COR-L47 (cell line): ENCODE measurements at regions not wholly inside any gene's neighbourhood (a gene's known extent, or its start where the extent isn't known, plus 50 kb on each side); places are given as distances from the start of the nearest gene placed in this dataset.
"Not testable (repeated sequence)": the region's sequence is repeated elsewhere in the genome, so short reads cannot be mapped to it uniquely, and the experiment has no call there.

Experiments used
- DNase-seq: peaks from one replicate; lab custom pipeline; 2025; lab: John Stamatoyannopoulos, UW

DNA sequence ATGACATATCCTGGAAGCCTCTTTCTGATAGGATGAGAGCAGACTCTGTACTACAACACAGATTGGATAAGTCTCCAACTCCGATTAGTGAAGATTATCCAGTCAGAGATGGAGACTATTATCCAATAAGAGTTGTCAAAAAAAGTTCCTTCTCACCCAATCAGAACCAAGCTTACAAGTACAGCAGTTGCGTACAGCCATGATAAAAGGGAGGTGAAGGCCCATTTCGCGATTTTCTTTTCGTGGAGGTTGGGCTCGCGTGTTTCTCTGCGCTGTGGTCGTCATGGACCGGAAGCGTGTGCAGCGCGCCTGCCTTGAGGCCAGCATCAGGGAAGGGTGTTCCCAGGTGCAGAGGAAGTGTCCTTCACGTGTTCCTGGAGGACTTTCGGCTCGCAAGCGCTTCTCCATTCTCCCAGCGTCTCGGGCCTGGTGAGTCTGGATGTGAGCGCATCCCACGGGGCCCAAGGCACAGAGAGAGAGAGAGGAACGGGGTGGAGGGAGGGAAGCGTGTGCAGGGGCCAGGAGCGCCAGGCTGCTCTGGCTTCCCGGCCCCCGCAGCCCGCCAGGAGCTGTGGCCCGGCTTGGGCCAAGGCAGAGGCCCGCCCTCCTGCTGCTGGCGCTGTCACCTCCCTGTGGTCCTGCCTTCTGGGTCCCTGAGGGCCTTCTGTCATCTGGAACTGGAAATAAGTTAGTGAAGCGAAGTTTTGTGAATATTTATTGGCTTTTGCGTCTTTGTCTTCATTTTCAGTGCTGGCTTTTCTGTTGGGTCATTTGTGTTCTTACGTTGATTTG lies 53.9 kb downstream of the CDRT15L2 start:
- DNase-seq: not testable (repeated sequence)

DNA sequence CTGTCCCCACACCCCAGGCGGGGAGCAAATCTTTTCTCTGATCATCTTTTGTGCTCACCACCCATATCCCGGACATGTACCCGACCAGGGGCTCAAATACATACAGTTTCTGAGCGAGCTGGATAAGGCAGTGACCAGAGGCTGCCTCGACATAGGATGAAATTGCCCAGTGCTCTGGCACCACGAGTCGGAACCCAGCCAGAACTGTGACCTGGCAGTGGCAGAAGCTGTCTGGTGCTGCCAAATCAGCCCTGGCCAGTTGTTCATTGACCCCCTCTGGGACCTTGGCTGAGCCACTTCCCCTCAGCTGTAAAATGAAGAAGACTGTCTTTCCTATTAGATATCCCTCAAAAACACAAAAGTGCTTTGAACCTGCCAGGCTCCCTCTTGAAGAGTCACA lies 60.6 kb downstream of the CDRT15L2 start:
- DNase-seq: not testable (repeated sequence)

- not testable (repeated sequence) for DNase-seq
Observed at GRCh38 chr17:20646661-20647272, 67.2 kb downstream of the CDRT15L2 start.

- DNase-seq: not testable (repeated sequence)
Observed at GRCh38 chr17:20649097-20649767, 69.7 kb downstream of the CDRT15L2 start.

- not testable (repeated sequence) for DNase-seq
Observed at GRCh38 chr17:20651022-20651421, 71.5 kb downstream of the CDRT15L2 start.

GRCh38 chr17:20651736-20652135 lies 72.2 kb downstream of the CDRT15L2 start:
- DNase-seq: not testable (repeated sequence)

GRCh38 chr17:20653391-20653790 lies 73.9 kb downstream of the CDRT15L2 start:
- DNase-seq: not testable (repeated sequence)

GRCh38 chr17:20654114-20654513 lies 74.6 kb downstream of the CDRT15L2 start:
- not testable (repeated sequence) for DNase-seq

- not testable (repeated sequence) for DNase-seq
Observed at GRCh38 chr17:20654575-20654974, 75.1 kb downstream of the CDRT15L2 start.

DNA sequence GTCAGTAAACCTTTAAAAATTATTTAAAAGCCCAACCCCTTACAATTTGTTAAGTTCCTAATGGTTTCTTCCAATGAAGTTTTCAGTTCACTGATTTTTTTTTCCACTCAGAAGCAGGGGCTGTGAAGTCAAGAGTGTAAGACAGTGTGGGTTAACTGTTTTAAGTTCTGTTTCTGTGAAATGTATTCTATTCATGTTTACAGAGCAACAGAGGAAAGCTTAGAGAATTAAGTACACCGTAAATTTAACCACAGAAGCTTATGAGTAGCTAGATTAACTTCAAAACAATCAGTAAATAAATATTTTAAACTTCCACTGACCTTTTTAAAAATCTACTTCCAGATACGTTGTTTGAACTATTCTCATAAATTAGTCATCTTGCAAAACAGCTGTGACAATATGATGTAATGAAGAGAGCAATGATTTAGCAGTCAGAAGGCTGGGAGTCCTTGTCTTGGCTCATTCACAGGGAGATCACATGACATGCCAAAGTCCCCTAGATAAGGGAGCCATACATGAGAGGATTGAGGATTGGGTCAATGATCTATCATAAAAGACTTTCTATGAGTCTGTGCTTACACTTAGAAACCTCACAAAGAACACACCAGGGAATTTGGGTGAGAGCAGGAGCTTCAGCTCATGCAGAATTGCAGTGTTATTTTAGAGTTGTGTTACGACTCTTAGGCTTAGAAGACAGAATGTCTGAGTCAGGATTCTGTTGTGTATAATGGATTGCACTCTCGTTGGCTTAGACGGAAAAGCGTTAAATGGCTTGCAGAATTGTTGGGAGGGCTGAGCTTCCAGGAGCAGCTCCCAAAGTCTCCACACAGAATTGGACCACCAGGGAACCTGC lies 85.8 kb downstream of the CDRT15L2 start:
- not testable (repeated sequence) for DNase-seq

DNA sequence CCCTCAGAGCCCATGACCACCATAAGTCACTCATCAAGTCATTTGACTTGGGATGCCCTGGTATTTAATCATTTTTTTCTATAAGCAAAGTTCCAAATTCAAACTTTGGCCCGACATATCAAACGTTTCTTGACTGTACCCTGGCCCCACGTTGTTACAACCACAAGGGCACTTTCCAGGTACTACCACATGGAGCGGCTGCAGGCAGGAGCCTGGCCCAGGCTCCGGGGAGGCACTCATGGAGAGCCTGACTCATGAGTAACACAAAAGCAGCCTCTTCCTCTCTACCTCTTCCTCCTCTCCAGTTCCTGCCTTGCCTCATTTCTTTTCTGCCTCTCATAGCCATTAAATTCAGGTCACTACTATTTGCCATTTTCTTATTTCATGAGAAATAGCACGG lies 87.2 kb downstream of the CDRT15L2 start:
- not testable (repeated sequence) for DNase-seq

DNA sequence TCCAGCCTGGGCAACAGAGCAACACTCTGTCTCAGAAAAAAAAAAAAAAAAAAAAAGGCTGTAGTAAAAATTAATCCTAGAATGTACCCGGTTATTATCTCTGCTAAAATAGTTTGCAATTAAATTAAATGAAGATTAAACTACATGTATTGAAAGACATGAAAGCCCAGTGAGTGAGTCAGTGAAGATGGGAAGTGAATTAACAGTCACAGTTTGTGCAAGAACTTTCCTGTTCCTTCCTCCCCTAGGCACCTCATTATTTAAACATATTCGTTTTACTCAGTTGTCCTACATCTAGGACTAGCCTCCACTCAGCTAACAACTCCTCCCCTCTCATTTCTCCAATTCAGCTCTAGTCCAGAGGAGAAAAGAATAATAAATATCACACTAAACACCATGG lies 88.2 kb downstream of the CDRT15L2 start:
- DNase-seq: not testable (repeated sequence)

- not testable (repeated sequence) for DNase-seq
Observed at GRCh38 chr17:20668316-20668715, 88.8 kb downstream of the CDRT15L2 start.

DNA sequence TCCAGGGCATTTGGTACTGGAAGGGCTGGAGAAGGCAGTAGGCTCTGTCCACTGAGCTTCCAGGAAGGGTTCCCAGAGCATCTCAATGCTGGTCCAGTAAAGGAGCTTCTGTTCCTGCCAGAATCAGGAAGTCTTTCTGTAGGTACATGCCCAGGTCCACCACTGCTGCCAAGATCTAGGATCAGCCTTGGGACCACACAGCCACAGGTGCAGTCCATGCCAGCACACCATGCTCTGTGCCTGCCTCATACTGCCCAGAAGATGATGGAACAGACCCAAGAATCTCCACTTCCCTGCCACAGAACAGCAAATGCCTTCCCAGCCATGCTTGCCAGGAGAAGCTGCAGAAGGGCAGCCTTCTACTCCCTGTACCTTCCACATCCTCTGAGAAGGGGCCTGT lies 89.3 kb downstream of the CDRT15L2 start:
- not testable (repeated sequence) for DNase-seq

GRCh38 chr17:20670506-20670905 lies 91.0 kb downstream of the CDRT15L2 start:
- DNase-seq: not testable (repeated sequence)

- DNase-seq: not testable (repeated sequence)
Observed at GRCh38 chr17:20674374-20674773, 94.8 kb downstream of the CDRT15L2 start.

DNA sequence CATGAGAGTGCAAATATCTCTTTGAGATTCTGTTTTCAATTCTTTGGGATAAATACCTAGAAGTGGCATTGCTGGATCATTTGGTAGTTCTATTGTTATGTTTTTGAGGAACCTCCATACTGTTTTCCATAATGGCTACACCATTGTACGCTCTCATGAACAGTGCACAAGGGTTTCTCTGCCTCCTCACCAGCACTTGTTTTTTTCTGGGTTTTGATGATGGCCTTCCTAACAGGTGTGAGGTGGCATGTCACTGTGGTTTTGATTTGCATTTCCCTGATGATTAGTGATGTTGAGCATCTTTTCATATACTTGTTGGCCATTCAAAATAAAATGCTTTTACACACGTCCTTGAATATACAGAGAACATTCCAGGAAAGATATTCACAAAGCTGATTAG lies 96.2 kb downstream of the CDRT15L2 start:
- not testable (repeated sequence) for DNase-seq

- not testable (repeated sequence) for DNase-seq
Observed at GRCh38 chr17:20676656-20677055, 97.1 kb downstream of the CDRT15L2 start.

DNA sequence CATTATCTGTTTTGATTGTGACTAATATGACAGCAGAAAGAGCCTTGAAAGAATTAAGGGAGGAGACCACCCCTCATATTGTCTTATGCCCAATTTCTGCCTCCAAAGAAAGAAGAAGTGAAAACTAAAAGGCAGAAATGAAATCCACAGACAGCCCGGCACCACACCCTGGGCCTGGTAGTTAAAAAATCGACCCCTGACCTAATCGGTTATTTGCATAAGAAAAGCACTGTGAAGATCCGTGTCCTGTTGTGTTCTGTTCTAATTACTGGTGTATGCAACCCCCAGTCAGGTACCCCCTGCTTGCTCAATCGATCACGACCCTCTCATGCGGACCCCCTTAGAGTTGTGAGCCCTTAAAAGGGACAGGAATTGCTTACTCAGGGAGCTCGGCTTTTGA lies 97.9 kb downstream of the CDRT15L2 start:
- DNase-seq: not testable (repeated sequence)

- DNase-seq: not testable (repeated sequence)
Observed at GRCh38 chr17:20678424-20678823, 98.9 kb downstream of the CDRT15L2 start.
